GM19324 (cell line): ENCODE measurements at regions not wholly inside any gene's neighbourhood (a gene's known extent, or its start where the extent isn't known, plus 50 kb on each side); places are given as distances from the start of the nearest gene placed in this dataset.
A peak's percentile ranks its signal among the peaks of the same experiment; 100 is the strongest.
"Not testable (repeated sequence)": the region's sequence is repeated elsewhere in the genome, so short reads cannot be mapped to it uniquely, and the experiment has no call there.

ENCODE experiments used
- ATAC-seq: cut with Tn5 transposase; IDR thresholded peaks from one replicate; pipeline ENCODE4 v1.9.1; 2021; ENCODE audit warnings: mild to moderate bottlenecking, moderate library complexity; ENCODE audit not compliant: unreplicated experiment, low FRiP score

GRCh38 chr13:52324831-52325230 is 81.1 kb downstream of the THSD1 start:
- not testable (repeated sequence) for ATAC-seq

- no peak for ATAC-seq
These were observed 86.1 kb downstream of the THSD1 start for GRCh38 chr13:52319876-52320275.

- ATAC-seq: not testable (repeated sequence)
These were observed 96.1 kb downstream of the THSD1 start for GRCh38 chr13:52309833-52310232.

- ATAC-seq: not testable (repeated sequence)
These were observed 99.6 kb downstream of the THSD1 start for GRCh38 chr13:52306336-52306735.

- ATAC-seq: not testable (repeated sequence)
These were observed 102.9 kb downstream of the THSD1 start for GRCh38 chr13:52303098-52303497.

GRCh38 chr13:52302688-52303087 is 103.3 kb downstream of the THSD1 start:
- ATAC-seq: not testable (repeated sequence)

GRCh38 chr13:52301810-52302400 is 104.1 kb downstream of the THSD1 start:
- not testable (repeated sequence) for ATAC-seq

GRCh38 chr13:52298079-52298661 is 107.8 kb downstream of the THSD1 start:
- ATAC-seq: not testable (repeated sequence)

GRCh38 chr13:52288891-52289290 is 117.1 kb downstream of the THSD1 start:
- not testable (repeated sequence) for ATAC-seq

- not testable (repeated sequence) for ATAC-seq
These were observed 122.0 kb upstream of the NEK3 start for GRCh38 chr13:52281387-52281786.

GRCh38 chr13:52279408-52279807 is 120.0 kb upstream of the NEK3 start:
- not testable (repeated sequence) for ATAC-seq

GRCh38 chr13:52254299-52254698 is 94.9 kb upstream of the NEK3 start:
- not testable (repeated sequence) for ATAC-seq

- ATAC-seq: peak; percentile 92
These were observed 81.4 kb upstream of the NEK3 start for GRCh38 chr13:52240752-52241151.

GRCh38 chr13:52235900-52236595 is 76.7 kb upstream of the NEK3 start:
- ATAC-seq: peak; percentile 61

GRCh38 chr13:52234928-52235327 is 75.5 kb upstream of the NEK3 start:
- not testable (repeated sequence) for ATAC-seq

GRCh38 chr13:52223063-52223462 is 63.7 kb upstream of the NEK3 start:
- not testable (repeated sequence) for ATAC-seq

- ATAC-seq: not testable (repeated sequence)
These were observed 54.5 kb upstream of the NEK3 start for GRCh38 chr13:52213920-52214319.

GRCh38 chr13:52212886-52213285 is 53.5 kb upstream of the NEK3 start:
- not testable (repeated sequence) for ATAC-seq

- not testable (repeated sequence) for ATAC-seq
These were observed 52.0 kb upstream of the NEK3 start for GRCh38 chr13:52211416-52211776.

GRCh38 chr13:52210564-52211415 is 51.4 kb upstream of the NEK3 start:
- ATAC-seq: not testable (repeated sequence)
